Gastrocnemius medialis (tissue), 4 donors: ENCODE measurements at regions not wholly inside any gene's neighbourhood (a gene's known extent, or its start where the extent isn't known, plus 50 kb on each side); places are given as distances from the start of the nearest gene placed in this dataset.

Experiments used
- ATAC-seq, 2 donors: fragments of 150-250 bp; one replicate each; pipeline ENCODE4 v1.9.1; 2016
- DNase-seq, 2 donors: peaks; one replicate each; pipeline ENCODE4 v3.0.0-alpha.2; 2019
- H3K27ac ChIP-seq, 4 donors: fragments of 200-600 bp; sonication (generic); 1 replicate in 1 of 4; 2 replicates in 3 of 4; pipeline ENCODE4 v1.5.1; 2016 to 2018; ENCODE audit warnings: mild to moderate bottlenecking in 2 of 4, moderate library complexity in 1 of 4
- H3K27me3 ChIP-seq, 3 donors: fragments of 200-600 bp; sonication (generic) in 2 of 3; 1 replicate in 1 of 3; 2 replicates in 2 of 3; pipeline versions ENCODE4 v1.5.1 to v1.6.0; 2016 to 2019; ENCODE audit warnings: mild to moderate bottlenecking in 1 of 3, moderate library complexity in 1 of 3
- H3K36me3 ChIP-seq, 2 donors: fragments of 200-600 bp; sonication (generic) in 1 of 2; one replicate each; pipeline ENCODE4 v1.5.1; 2017 to 2018
- H3K4me1 ChIP-seq, 2 donors: fragments of 200-600 bp; sonication (generic) in 1 of 2; one replicate each; pipeline ENCODE4 v1.5.1; 2016 to 2017; ENCODE audit warnings: mild to moderate bottlenecking in 2 of 2
- H3K4me3 ChIP-seq, 4 donors: fragments of 200-600 bp; sonication (generic) in 3 of 4; 1 replicate in 1 of 4; 2 replicates in 3 of 4; pipeline ENCODE4 v1.5.1; 2016 to 2019; ENCODE audit warnings: mild to moderate bottlenecking in 2 of 4
- H3K9me3 ChIP-seq, 3 donors: fragments of 200-600 bp; sonication (generic) in 2 of 3; 1 replicate in 1 of 3; 2 replicates in 2 of 3; pipeline ENCODE4 v1.5.1; 2016 to 2019
- POLR2A ChIP-seq, 2 donors: fragments of 450-650 bp; IDR thresholded peaks; one replicate each; pipeline ENCODE4 v1.6.1; 2017; ENCODE audit warnings: antibody characterized with exemption in 2 of 2, mild to moderate bottlenecking in 2 of 2, moderate library complexity in 2 of 2
- in situ Hi-C, 4 donors: fragments of 200-750 bp; cut with MboI; loops; one replicate each; pipeline versions ENCODE4 v1.15.0 to v1.8.0; 2017; ENCODE audit warnings: low sequenced_read_pairs in 4 of 4
- intact Hi-C: fragments of 100-400 bp; cut with DNase I; formaldehyde crosslinking; loops from one replicate; pipeline ENCODE4 v1.15.1; 2023; ENCODE audit warnings: low total_unique reads
- TF ChIP-seq, protein P1 (sequence below), 5 experiments: fragments of 450-650 bp in 3 of 5; fragments of 200-600 bp in 2 of 5; sonication (generic) in 2 of 5; IDR thresholded peaks in 4 of 5; conservative IDR thresholded peaks in 1 of 5; 1 replicate in 4 of 5; 2 replicates in 1 of 5; pipeline ENCODE4 v1.5.1; 2016 to 2019; ENCODE audit warnings: antibody characterized with exemption in 5 of 5, mild to moderate bottlenecking in 3 of 5, moderate library complexity in 3 of 5

- in situ Hi-C loops = loop anchor here in 2 of 4 donors (25.0 kb wide), 2 partner anchors 246 to 471 kb away; partner anchors contain the start of gene LRFN2 (in 2 of the 2)
- ATAC-seq = no peak
- no peaks in the 10 kb centered on the region for H3K27me3 ChIP-seq
These were observed 246.2 kb downstream of the LRFN2 start for GRCh38 chr6:40340957-40341356.

GRCh38 chr6:40340196-40340595 is 247.0 kb downstream of the LRFN2 start:
- H3K27ac ChIP-seq = no peak overlapping the region
- in situ Hi-C loops (loop anchor here in 2 of 4 donors (25.0 kb wide), 2 partner anchors 247 to 472 kb away; partner anchors contain the start of gene LRFN2 (in 2 of the 2)), intact Hi-C loops (no loop called here)
- DNase-seq (no peak), ATAC-seq (no peak)
- no peaks in the 10 kb centered on the region for H3K9me3 ChIP-seq
- no peak for TF ChIP-seq POLR2A (IDR thresholded peaks at IDR 0.05)
- TF ChIP-seq, protein P1, sequence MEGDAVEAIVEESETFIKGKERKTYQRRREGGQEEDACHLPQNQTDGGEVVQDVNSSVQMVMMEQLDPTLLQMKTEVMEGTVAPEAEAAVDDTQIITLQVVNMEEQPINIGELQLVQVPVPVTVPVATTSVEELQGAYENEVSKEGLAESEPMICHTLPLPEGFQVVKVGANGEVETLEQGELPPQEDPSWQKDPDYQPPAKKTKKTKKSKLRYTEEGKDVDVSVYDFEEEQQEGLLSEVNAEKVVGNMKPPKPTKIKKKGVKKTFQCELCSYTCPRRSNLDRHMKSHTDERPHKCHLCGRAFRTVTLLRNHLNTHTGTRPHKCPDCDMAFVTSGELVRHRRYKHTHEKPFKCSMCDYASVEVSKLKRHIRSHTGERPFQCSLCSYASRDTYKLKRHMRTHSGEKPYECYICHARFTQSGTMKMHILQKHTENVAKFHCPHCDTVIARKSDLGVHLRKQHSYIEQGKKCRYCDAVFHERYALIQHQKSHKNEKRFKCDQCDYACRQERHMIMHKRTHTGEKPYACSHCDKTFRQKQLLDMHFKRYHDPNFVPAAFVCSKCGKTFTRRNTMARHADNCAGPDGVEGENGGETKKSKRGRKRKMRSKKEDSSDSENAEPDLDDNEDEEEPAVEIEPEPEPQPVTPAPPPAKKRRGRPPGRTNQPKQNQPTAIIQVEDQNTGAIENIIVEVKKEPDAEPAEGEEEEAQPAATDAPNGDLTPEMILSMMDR (IDR thresholded peaks at IDR 0.05 in 4 of 5, conservative IDR thresholded peaks at IDR 0.05 in 1 of 5) = no peak
- H3K36me3 ChIP-seq = no peaks in the 10 kb centered on the region
- H3K27me3 ChIP-seq = no peaks in the 10 kb centered on the region
- peaks cover under 1 to 5% of the 10 kb centered on the region in 2 donors for H3K4me1 ChIP-seq
- no peak overlapping the region for H3K4me3 ChIP-seq

More at GRCh38 chr6:40340957-40341356, 246.2 kb downstream of the LRFN2 start:
- no peaks in the 10 kb centered on the region for H3K9me3 ChIP-seq
- intact Hi-C loops = no loop called here
- no peak overlapping the region for H3K27ac ChIP-seq
- peaks cover 8 to 13% of the 10 kb centered on the region in 2 donors for H3K4me1 ChIP-seq
- no peak overlapping the region for H3K4me3 ChIP-seq
- H3K36me3 ChIP-seq = no peaks in the 10 kb centered on the region
- DNase-seq = no peak
- no peak for TF ChIP-seq POLR2A (IDR thresholded peaks at IDR 0.05)
- TF ChIP-seq, protein P1 (IDR thresholded peaks at IDR 0.05 in 4 of 5, conservative IDR thresholded peaks at IDR 0.05 in 1 of 5) = no peak

DNA sequence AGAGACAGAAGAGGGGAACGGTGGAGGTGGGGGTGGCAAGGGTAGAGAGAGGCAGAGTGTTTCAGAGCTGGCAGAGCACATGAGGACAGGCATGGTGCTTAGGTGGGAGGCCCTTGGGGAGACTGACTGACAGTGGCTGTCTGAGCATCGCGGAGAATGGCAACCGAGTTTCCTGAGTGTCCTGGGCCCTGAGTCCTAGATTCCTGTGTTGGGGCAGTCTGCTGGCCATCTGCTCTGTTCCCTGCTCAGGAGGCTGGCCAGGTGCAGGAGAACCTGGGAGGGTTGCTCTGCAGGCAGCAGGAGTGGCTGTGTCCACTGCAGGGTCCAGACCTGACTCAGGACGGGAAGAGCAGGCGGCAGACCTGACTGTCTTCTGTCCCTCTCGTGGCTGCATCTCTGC is 248.9 kb downstream of the LRFN2 start:
- DNase-seq (no peak), ATAC-seq (no peak)
- intact Hi-C loops = no loop called here
- no peaks in the 10 kb centered on the region for H3K4me1 ChIP-seq
- no peak overlapping the region for H3K27ac ChIP-seq
- in situ Hi-C loops = loop anchor here in 2 of 4 donors (25.0 kb wide), 2 partner anchors 249 to 474 kb away; partner anchors contain the start of gene LRFN2 (in 2 of the 2)
- no peaks in the 10 kb centered on the region for H3K27me3 ChIP-seq
- no peaks in the 10 kb centered on the region for H3K9me3 ChIP-seq
- no peaks in the 10 kb centered on the region for H3K36me3 ChIP-seq
- no peak overlapping the region for H3K4me3 ChIP-seq
- TF ChIP-seq, protein P1 (IDR thresholded peaks at IDR 0.05 in 4 of 5, conservative IDR thresholded peaks at IDR 0.05 in 1 of 5) = no peak
- no peak for TF ChIP-seq POLR2A (IDR thresholded peaks at IDR 0.05)

DNA sequence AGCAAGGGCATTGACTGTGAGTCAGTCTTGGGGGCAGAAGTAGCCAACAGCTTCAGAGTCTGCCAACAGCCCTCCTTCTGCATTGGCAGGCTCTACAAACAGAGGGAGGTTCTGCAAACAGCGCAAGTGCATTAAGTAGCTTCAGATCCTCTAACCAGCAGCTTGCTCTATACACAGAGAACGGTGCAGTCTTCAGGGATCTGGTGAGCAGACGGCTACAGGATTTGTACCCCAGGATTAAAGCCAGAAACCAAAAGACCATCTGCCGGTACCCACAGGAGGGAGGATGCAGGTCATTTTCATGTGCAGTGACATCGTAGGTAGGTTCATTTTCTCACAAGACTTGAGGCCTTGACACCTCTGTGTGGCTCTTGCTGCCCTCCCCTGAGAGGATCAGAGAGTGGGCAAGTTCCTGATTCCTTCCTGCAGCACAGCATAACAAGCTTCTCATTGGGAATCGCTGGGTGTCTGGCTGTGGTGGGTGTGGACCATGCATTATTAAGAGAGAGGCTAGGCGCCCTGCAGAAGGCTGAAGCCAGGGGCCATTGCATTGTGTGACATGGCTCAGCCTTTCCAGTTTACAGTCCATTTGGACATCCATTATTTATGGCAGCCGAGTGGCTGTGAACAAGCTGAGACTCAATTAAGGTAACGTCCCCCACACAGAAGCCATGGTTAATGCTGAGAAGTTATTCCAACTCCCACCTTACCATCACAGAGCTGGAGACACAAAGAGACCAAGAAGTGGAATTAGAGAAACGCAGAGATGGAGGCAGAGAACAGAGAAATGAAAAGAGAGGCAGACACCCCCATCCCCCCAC is 250.0 kb downstream of the LRFN2 start:
- no peak for ATAC-seq
- Histone ChIP-seq H3K36me3 (no peaks in the 10 kb centered on the region), H3K4me1 (no peaks in the 10 kb centered on the region), H3K4me3 (no peak overlapping the region), H3K27ac (no peak overlapping the region), H3K9me3 (no peaks in the 10 kb centered on the region), H3K27me3 (no peaks in the 10 kb centered on the region)
- no peak for DNase-seq
- TF ChIP-seq, protein P1 (IDR thresholded peaks at IDR 0.05 in 4 of 5, conservative IDR thresholded peaks at IDR 0.05 in 1 of 5) = no peak
- TF ChIP-seq POLR2A (IDR thresholded peaks at IDR 0.05) = no peak
- intact Hi-C loops = no loop called here
- in situ Hi-C loops = loop anchor here in 2 of 4 donors (25.0 kb wide), 2 partner anchors 250 to 475 kb away; partner anchors contain the start of gene LRFN2 (in 2 of the 2)
